H1 (cell line): ENCODE measurements at regions not wholly inside any gene's neighbourhood (a gene's known extent, or its start where the extent isn't known, plus 50 kb on each side); places are given as distances from the start of the nearest gene placed in this dataset.

Experiments
- CTCF ChIA-PET: fragments of 300-600 bp; sonication (Branson Sonifier 250); formaldehyde crosslinking; loops from one replicate; lab custom pipeline; 2021; ENCODE audit not compliant: partially characterized antibody; lab: Charles Lee
- POLR2A ChIA-PET: fragments of 300-600 bp; sonication (Branson Sonifier 250); formaldehyde crosslinking; loops from one replicate; lab custom pipeline; 2021; ENCODE audit warnings: inconsistent platforms; ENCODE audit not compliant: partially characterized antibody; lab: Charles Lee
- DNase-seq, 2 experiments: peaks; one replicate each; pipeline versions ENCODE4 v3.0.0 to v3.0.0-alpha.2; 2010 to 2022; ENCODE audit warnings: low spot score in 2 of 2, low read depth in 1 of 2, mixed read lengths in 1 of 2
- FAIRE-seq: peaks from 2 replicates; lab custom pipeline; 2011; peaks lifted over from hg19 to GRCh38; lab: Jason Lieb, UNC
- H2AFZ ChIP-seq: 2 replicates; pipeline ENCODE4 v1.8.1; 2012; ENCODE audit warnings: low read length, inconsistent platforms
- H2AK5ac ChIP-seq: 2 replicates; pipeline ENCODE4 v1.6.1; 2013; ENCODE audit warnings: low read depth, low read length
- H2BK120ac ChIP-seq: replicated peaks from 2 replicates; pipeline ENCODE3; 2013; ENCODE audit warnings: low read depth, low read length, inconsistent platforms
- H2BK12ac ChIP-seq: 2 replicates; pipeline ENCODE4 v1.6.1; 2013; ENCODE audit warnings: low read depth, low read length
- H2BK15ac ChIP-seq: 2 replicates; pipeline ENCODE4 v1.6.1; 2013; ENCODE audit warnings: low read length
- H2BK20ac ChIP-seq: 2 replicates; pipeline ENCODE4 v1.6.1; 2013; ENCODE audit warnings: low read length
- H2BK5ac ChIP-seq: 2 replicates; pipeline ENCODE4 v1.6.1; 2013; ENCODE audit warnings: low read depth, low read length
- H3K14ac ChIP-seq: 2 replicates; pipeline ENCODE4 v1.6.1; 2013; ENCODE audit warnings: inconsistent platforms; ENCODE audit not compliant: insufficient read length
- H3K18ac ChIP-seq: 2 replicates; pipeline ENCODE4 v1.6.1; 2013; ENCODE audit warnings: low read length; ENCODE audit errors: extremely low read depth
- H3K23ac ChIP-seq: 2 replicates; pipeline ENCODE4 v1.6.1; 2013; ENCODE audit warnings: inconsistent platforms; ENCODE audit not compliant: insufficient read length
- H3K23me2 ChIP-seq: 2 replicates; pipeline ENCODE4 v1.6.1; 2013; ENCODE audit warnings: low read depth, low read length
- H3K27ac ChIP-seq: 2 replicates; pipeline ENCODE4 v1.6.1; 2011; ENCODE audit warnings: low read depth, low read length, inconsistent platforms
- H3K27me3 ChIP-seq, 4 experiments: replicated peaks in 1 of 4; 1 replicate in 1 of 4; 2 replicates in 3 of 4; pipeline versions ENCODE4 v1.6.1 to v1.8.1; 2011 to 2013; ENCODE audit warnings: low read length in 3 of 4, mild to moderate bottlenecking in 3 of 4, inconsistent platforms in 2 of 4, mixed read lengths in 2 of 4, moderate library complexity in 1 of 4; ENCODE audit not compliant: control insufficient read depth in 3 of 4, insufficient read depth in 3 of 4; ENCODE audit errors: extremely low read depth in 1 of 4
- H3K36me3 ChIP-seq, 4 experiments: 2 replicates each; pipeline versions ENCODE4 v1.6.1 to v1.8.1; 2011 to 2013; ENCODE audit warnings: mild to moderate bottlenecking in 4 of 4, low read length in 3 of 4, moderate library complexity in 2 of 4, control low read depth in 1 of 4, inconsistent platforms in 1 of 4; ENCODE audit not compliant: insufficient read depth in 4 of 4, control insufficient read depth in 2 of 4
- H3K4ac ChIP-seq: replicated peaks from 2 replicates; pipeline ENCODE3; 2013; ENCODE audit warnings: low read length, low read depth, mixed read lengths, inconsistent platforms; ENCODE audit not compliant: insufficient read length
- H3K4me1 ChIP-seq, 4 experiments: replicated peaks in 1 of 4; 1 replicate in 1 of 4; 2 replicates in 3 of 4; pipeline versions ENCODE4 v1.6.1 to v1.8.1; 2011 to 2013; ENCODE audit warnings: low read length in 3 of 4, inconsistent platforms in 2 of 4, mixed read lengths in 1 of 4; ENCODE audit not compliant: insufficient read depth in 4 of 4, control insufficient read depth in 3 of 4
- H3K4me2 ChIP-seq, 2 experiments: 2 replicates each; pipeline versions ENCODE4 v1.6.1 to v1.8.1; 2011 to 2013; ENCODE audit warnings: low read depth in 2 of 2, low read length in 2 of 2, control low read depth in 1 of 2, inconsistent platforms in 1 of 2, mild to moderate bottlenecking in 1 of 2; ENCODE audit not compliant: insufficient read depth in 1 of 2
- H3K4me3 ChIP-seq, 4 experiments: fragments of 200-600, 300-600 bp in 1 of 4; sonication (generic), shearing (Covaris generic), sonication (Bioruptor Twin) in 1 of 4; 2 replicates each; pipeline versions ENCODE4 v1.5.1 to v1.8.1; 2011 to 2016; ENCODE audit warnings: low read length in 4 of 4, low read depth in 3 of 4, control low read depth in 2 of 4, inconsistent platforms in 2 of 4, mild to moderate bottlenecking in 2 of 4, mixed read lengths in 1 of 4, moderate library complexity in 1 of 4; ENCODE audit not compliant: insufficient read depth in 2 of 4; ENCODE audit errors: extremely low read depth in 1 of 4
- H3K56ac ChIP-seq: replicated peaks from 2 replicates; pipeline ENCODE3; 2013; ENCODE audit warnings: low read depth, mild to moderate bottlenecking, mixed read lengths, low read length, inconsistent platforms; ENCODE audit not compliant: insufficient read length
- H3K79me1 ChIP-seq: 2 replicates; pipeline ENCODE4 v1.6.1; 2013; ENCODE audit warnings: low read depth, low read length, control low read depth
- H3K79me2 ChIP-seq, 2 experiments: 2 replicates each; pipeline versions ENCODE4 v1.6.1 to v1.8.1; 2012 to 2013; ENCODE audit warnings: low read length in 2 of 2, mild to moderate bottlenecking in 2 of 2, inconsistent platforms in 1 of 2; ENCODE audit not compliant: insufficient read depth in 2 of 2, control insufficient read depth in 1 of 2
- H3K9ac ChIP-seq, 4 experiments: replicated peaks in 1 of 4; 1 replicate in 1 of 4; 2 replicates in 3 of 4; pipeline versions ENCODE4 v1.6.1 to v1.8.1; 2011 to 2013; ENCODE audit warnings: low read depth in 3 of 4, low read length in 3 of 4, control low read depth in 2 of 4, mild to moderate bottlenecking in 2 of 4, moderate library complexity in 2 of 4, inconsistent platforms in 1 of 4; ENCODE audit errors: extremely low read depth in 1 of 4
- H3K9me3 ChIP-seq, 2 experiments: 2 replicates each; pipeline versions ENCODE4 v1.6.1 to v1.8.1; 2012 to 2013; ENCODE audit warnings: mild to moderate bottlenecking in 2 of 2, moderate library complexity in 2 of 2, control low read depth in 1 of 2, inconsistent platforms in 1 of 2, low read depth in 1 of 2, low read length in 1 of 2, mixed read lengths in 1 of 2; ENCODE audit not compliant: insufficient read depth in 2 of 2
- H4K20me1 ChIP-seq, 2 experiments: replicated peaks in 1 of 2; 2 replicates each; pipeline versions ENCODE3 to v1.8.1; 2011 to 2013; ENCODE audit warnings: inconsistent platforms in 2 of 2, low read length in 2 of 2, mild to moderate bottlenecking in 1 of 2; ENCODE audit not compliant: insufficient read depth in 2 of 2, control insufficient read depth in 1 of 2
- H4K5ac ChIP-seq: 2 replicates; pipeline ENCODE4 v1.6.1; 2013; ENCODE audit warnings: low read length, low read depth, mixed read lengths, inconsistent platforms; ENCODE audit not compliant: insufficient read length
- H4K8ac ChIP-seq: 2 replicates; pipeline ENCODE4 v1.8.0; 2013; ENCODE audit warnings: mild to moderate bottlenecking, moderate library complexity, low read length, inconsistent platforms; ENCODE audit not compliant: insufficient read depth; ENCODE audit errors: extremely low read depth
- H4K91ac ChIP-seq: replicated peaks from 2 replicates; pipeline ENCODE3; 2013; ENCODE audit warnings: low read length, mixed read lengths, inconsistent platforms; ENCODE audit not compliant: insufficient read length
- CBX8 ChIP-seq: fragments of 300-800, 300-1000 bp; sonication (generic); IDR thresholded peaks from 2 replicates; pipeline ENCODE4 v1.7.1; 2016; ENCODE audit warnings: low read depth, low read length, borderline replicate concordance
- CHD2 ChIP-seq: IDR thresholded peaks from 2 replicates; pipeline ENCODE4 v1.6.1; 2012; ENCODE audit warnings: low read length, improper control_type of control experiment
- HDAC2 ChIP-seq, 2 experiments: fragments of 300-600 bp in 1 of 2; sonication (generic) in 1 of 2; IDR thresholded peaks; 2 replicates each; pipeline ENCODE4 v1.6.1; 2011 to 2012; ENCODE audit warnings: low read depth in 2 of 2, low read length in 2 of 2, mild to moderate bottlenecking in 2 of 2, moderate library complexity in 2 of 2, borderline replicate concordance in 1 of 2, inconsistent platforms in 1 of 2
- RAD21 ChIP-seq, 2 experiments: IDR thresholded peaks in 1 of 2; conservative IDR thresholded peaks in 1 of 2; 2 replicates each; pipeline ENCODE4 v1.6.1; 2011; ENCODE audit warnings: low read depth in 2 of 2, low read length in 2 of 2, improper control_type of control experiment in 1 of 2, inconsistent platforms in 1 of 2, mild to moderate bottlenecking in 1 of 2, moderate library complexity in 1 of 2
- SIN3A ChIP-seq, 2 experiments: IDR thresholded peaks in 1 of 2; conservative IDR thresholded peaks in 1 of 2; 2 replicates each; pipeline ENCODE4 v1.6.1; 2011 to 2012; ENCODE audit warnings: low read length in 2 of 2, improper control_type of control experiment in 1 of 2, low read depth in 1 of 2, mild to moderate bottlenecking in 1 of 2
- SP4 ChIP-seq: IDR thresholded peaks from 2 replicates; pipeline ENCODE4 v1.6.1; 2012; ENCODE audit warnings: low read length, inconsistent platforms
- SRF ChIP-seq: IDR thresholded peaks from 2 replicates; pipeline ENCODE4 v1.6.1; 2011; ENCODE audit warnings: mild to moderate bottlenecking, low read depth, low read length, moderate library complexity
- WGBS, 2 experiments: shearing (Covaris generic) in 1 of 2; methylation state at CpG; one replicate each; pipeline versions ENCODE4 v1.1.6 to v1.1.7; 2013 to 2015; ENCODE audit warnings: low lambda C conversion rate in 2 of 2, mixed read lengths in 2 of 2, inconsistent platforms in 1 of 2, low coverage in 1 of 2, missing lambda C conversion rate in 1 of 2; ENCODE audit not compliant: insufficient replicate concordance in 2 of 2, insufficient coverage in 1 of 2, insufficient read length in 1 of 2; ENCODE audit errors: extremely low coverage in 1 of 2, missing lambda C conversion rate in 1 of 2; 5-methylcytosine and 5-hydroxymethylcytosine counted together
- TF ChIP-seq, protein P1 (sequence below): IDR thresholded peaks from 2 replicates; pipeline ENCODE4 v1.6.1; 2012; ENCODE audit warnings: inconsistent platforms
- TF ChIP-seq, protein P2 (sequence below), 3 experiments: IDR thresholded peaks; 1 replicate in 2 of 3; 2 replicates in 1 of 3; pipeline versions ENCODE4 v1.5.1 to v1.6.1; 2011; ENCODE audit warnings: low read length in 3 of 3, mild to moderate bottlenecking in 3 of 3, inconsistent platforms in 2 of 3, low read depth in 1 of 3, moderate library complexity in 1 of 3; ENCODE audit not compliant: insufficient read depth in 1 of 3; ENCODE audit errors: control extremely low read depth in 1 of 3

- no peak overlapping the region for H3K23ac ChIP-seq
- H4K5ac ChIP-seq, result no peak overlapping the region
- H3K18ac ChIP-seq, result peak overlapping the region; percentile 3; the same call in 1 of the 2 replicates
- H3K36me3 ChIP-seq, result no peaks in the 10 kb centered on the region
- H3K79me2 ChIP-seq, result no peaks in the 10 kb centered on the region
- H2BK15ac ChIP-seq, result no peak overlapping the region
- H2AK5ac ChIP-seq, result no peak overlapping the region
- H3K14ac ChIP-seq, result no peak overlapping the region
- TF ChIP-seq CBX8 (no peak), RAD21 (IDR thresholded peaks at IDR 0.05 in 1 of 2, conservative IDR thresholded peaks at IDR 0.05 in 1 of 2; ENCODE audit: low read depth in 2 of 2, low read length in 2 of 2) (peak; percentile 35 to 50), SRF (no peak), CHD2 (no peak), SP4 (no peak), SIN3A (conservative IDR thresholded peaks at IDR 0.05 in 1 of 2, IDR thresholded peaks at IDR 0.05 in 1 of 2; ENCODE audit: low read depth in 1 of 2, low read length in 2 of 2) (no peak), HDAC2 (IDR thresholded peaks at IDR 0.05; ENCODE audit: borderline replicate concordance in 1 of 2, low read depth in 2 of 2, low read length in 2 of 2) (no peak)
- TF ChIP-seq, protein P1, sequence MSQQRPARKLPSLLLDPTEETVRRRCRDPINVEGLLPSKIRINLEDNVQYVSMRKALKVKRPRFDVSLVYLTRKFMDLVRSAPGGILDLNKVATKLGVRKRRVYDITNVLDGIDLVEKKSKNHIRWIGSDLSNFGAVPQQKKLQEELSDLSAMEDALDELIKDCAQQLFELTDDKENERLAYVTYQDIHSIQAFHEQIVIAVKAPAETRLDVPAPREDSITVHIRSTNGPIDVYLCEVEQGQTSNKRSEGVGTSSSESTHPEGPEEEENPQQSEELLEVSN, result no peak
- TF ChIP-seq, protein P2, sequence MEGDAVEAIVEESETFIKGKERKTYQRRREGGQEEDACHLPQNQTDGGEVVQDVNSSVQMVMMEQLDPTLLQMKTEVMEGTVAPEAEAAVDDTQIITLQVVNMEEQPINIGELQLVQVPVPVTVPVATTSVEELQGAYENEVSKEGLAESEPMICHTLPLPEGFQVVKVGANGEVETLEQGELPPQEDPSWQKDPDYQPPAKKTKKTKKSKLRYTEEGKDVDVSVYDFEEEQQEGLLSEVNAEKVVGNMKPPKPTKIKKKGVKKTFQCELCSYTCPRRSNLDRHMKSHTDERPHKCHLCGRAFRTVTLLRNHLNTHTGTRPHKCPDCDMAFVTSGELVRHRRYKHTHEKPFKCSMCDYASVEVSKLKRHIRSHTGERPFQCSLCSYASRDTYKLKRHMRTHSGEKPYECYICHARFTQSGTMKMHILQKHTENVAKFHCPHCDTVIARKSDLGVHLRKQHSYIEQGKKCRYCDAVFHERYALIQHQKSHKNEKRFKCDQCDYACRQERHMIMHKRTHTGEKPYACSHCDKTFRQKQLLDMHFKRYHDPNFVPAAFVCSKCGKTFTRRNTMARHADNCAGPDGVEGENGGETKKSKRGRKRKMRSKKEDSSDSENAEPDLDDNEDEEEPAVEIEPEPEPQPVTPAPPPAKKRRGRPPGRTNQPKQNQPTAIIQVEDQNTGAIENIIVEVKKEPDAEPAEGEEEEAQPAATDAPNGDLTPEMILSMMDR (IDR thresholded peaks at IDR 0.05; ENCODE audit: control extremely low read depth in 1 of 3, insufficient read depth in 1 of 3, low read depth in 1 of 3, low read length in 3 of 3), result peak in 2 of 3 experiments; percentile 8 to 38; a peak in 1 of 4 replicates
- no peak overlapping the region for H3K4ac ChIP-seq
- CTCF ChIA-PET, result interaction anchor here (0.6 to 0.9 kb wide), 3 partner anchors 14 to 157 kb away, joined by 3 to 4 read pairs (median 4); no protein-coding TSS in a partner anchor
- H3K27ac ChIP-seq, result no peak overlapping the region
- no peak overlapping the region for H3K9ac ChIP-seq
- peak overlapping the region; percentile 25 for H2BK120ac ChIP-seq
- no peak overlapping the region for H3K56ac ChIP-seq
- no peak overlapping the region for H4K91ac ChIP-seq
- H2BK12ac ChIP-seq, result no peak overlapping the region
- FAIRE-seq (no peak), DNase-seq (no peak)
- 80% methylated on average over 4 of the region's 4 CpGs; no CpG with 5 or more reads in 1 of the 2 experiments for WGBS, 2 experiments
- no peaks in the 10 kb centered on the region; a peak in 1 of 7 replicates for H3K27me3 ChIP-seq
- no peak overlapping the region for H2BK5ac ChIP-seq
- no peaks in the 10 kb centered on the region for H4K20me1 ChIP-seq
- no peak overlapping the region for H3K4me2 ChIP-seq
- no peaks in the 10 kb centered on the region for H3K79me1 ChIP-seq
- H4K8ac ChIP-seq, result no peak overlapping the region
- H2AFZ ChIP-seq, result no peak overlapping the region
- no peaks in the 10 kb centered on the region for H3K23me2 ChIP-seq
- H3K4me3 ChIP-seq, result no peak overlapping the region
- H2BK20ac ChIP-seq, result peak overlapping the region; percentile 68; the same call in 1 of the 2 replicates
- H3K4me1 ChIP-seq, result peaks cover 2 to 19% (median 13%) of the 10 kb centered on the region in 4 experiments; a peak in 5 of 7 replicates
- POLR2A ChIA-PET, result no interaction called here
- no peaks in the 10 kb centered on the region for H3K9me3 ChIP-seq
These were observed 90.7 kb downstream of the CD24 start for GRCh38 chr6:106883808-106884262.
